ENCODE measurements at regions not wholly inside any gene's neighbourhood (a gene's known extent, or its start where the extent isn't known, plus 50 kb on each side); places are given as distances from the start of the nearest gene placed in this dataset.

- Histone ChIP-seq H3K79me2 (ENCODE audit: control insufficient read depth, insufficient read depth, low read length) (no peaks in the 10 kb centered on the region), H3K4me1 (ENCODE audit: control insufficient read depth, extremely low read depth, insufficient read depth, low read length) (peaks cover 8% of the 10 kb centered on the region), H4K20me1 (ENCODE audit: control insufficient read depth, extremely low read depth, insufficient read depth, low read length) (no peaks in the 10 kb centered on the region), H3K4me2 (ENCODE audit: control insufficient read depth, extremely low read depth, insufficient read depth, low read depth, low read length) (peak overlapping the region; percentile 30), H3K9me3 (ENCODE audit: control insufficient read depth, low read depth, low read length) (no peaks in the 10 kb centered on the region), H3K36me3 (ENCODE audit: control insufficient read depth in 2 of 2, extremely low read depth in 1 of 2, insufficient read depth in 2 of 2, low read length in 2 of 2) (no peaks in the 10 kb centered on the region), H3K4me3 (ENCODE audit: control insufficient read depth in 2 of 3, extremely low read depth in 1 of 3, insufficient read depth in 2 of 3, low read depth in 1 of 3, low read length in 3 of 3) (no peak overlapping the region), H3K27me3 (ENCODE audit: control insufficient read depth, extremely low read depth, insufficient read depth, low read length) (no peaks in the 10 kb centered on the region), H3K9ac (ENCODE audit: control insufficient read depth, extremely low read depth, insufficient read depth, low read length) (no peak overlapping the region), H3K9me1 (ENCODE audit: control insufficient read depth, extremely low read depth, insufficient read depth, low read length) (peaks cover 2% of the 10 kb centered on the region), H2AFZ (ENCODE audit: control insufficient read depth, low read length) (peak overlapping the region; percentile 42), H3K27ac (ENCODE audit: control insufficient read depth, insufficient read depth, low read length) (no peak overlapping the region)
- peak; percentile 32 for FAIRE-seq
- TF ChIP-seq CTCF (optimal IDR thresholded peaks at IDR 0.05 in 1 of 3, IDR thresholded peaks at IDR 0.05 in 1 of 3, conservative IDR thresholded peaks at IDR 0.05 in 1 of 3; ENCODE audit: extremely low read depth in 1 of 3, insufficient read depth in 2 of 3, low read length in 3 of 3) (no peak), EZH2 (IDR thresholded peaks at IDR 0.05; ENCODE audit: low read length) (no peak)
- peak; percentile 40 for DNase-seq (ENCODE audit: low read depth, low spot score)
- dilution Hi-C loops (cut with MboI; ENCODE audit: extremely low pct_ligation_motif_present, low sequenced_read_pairs): no loop called here
Measured at GRCh38 chr12:76153616-76154015, 69.1 kb upstream of the NAP1L1 start.

- Histone ChIP-seq H3K4me3 (ENCODE audit: control insufficient read depth in 2 of 3, extremely low read depth in 1 of 3, insufficient read depth in 2 of 3, low read depth in 1 of 3, low read length in 3 of 3) (no peak overlapping the region), H3K9ac (ENCODE audit: control insufficient read depth, extremely low read depth, insufficient read depth, low read length) (no peak overlapping the region), H3K4me1 (ENCODE audit: control insufficient read depth, extremely low read depth, insufficient read depth, low read length) (peaks cover 4% of the 10 kb centered on the region), H3K79me2 (ENCODE audit: control insufficient read depth, insufficient read depth, low read length) (no peaks in the 10 kb centered on the region), H2AFZ (ENCODE audit: control insufficient read depth, low read length) (no peak overlapping the region), H3K9me3 (ENCODE audit: control insufficient read depth, low read depth, low read length) (no peaks in the 10 kb centered on the region), H4K20me1 (ENCODE audit: control insufficient read depth, extremely low read depth, insufficient read depth, low read length) (no peaks in the 10 kb centered on the region), H3K36me3 (ENCODE audit: control insufficient read depth in 2 of 2, extremely low read depth in 1 of 2, insufficient read depth in 2 of 2, low read length in 2 of 2) (no peaks in the 10 kb centered on the region), H3K27ac (ENCODE audit: control insufficient read depth, insufficient read depth, low read length) (no peak overlapping the region), H3K27me3 (ENCODE audit: control insufficient read depth, extremely low read depth, insufficient read depth, low read length) (no peaks in the 10 kb centered on the region), H3K4me2 (ENCODE audit: control insufficient read depth, extremely low read depth, insufficient read depth, low read depth, low read length) (no peak overlapping the region), H3K9me1 (ENCODE audit: control insufficient read depth, extremely low read depth, insufficient read depth, low read length) (peaks cover 2% of the 10 kb centered on the region)
- no peak for FAIRE-seq
- DNase-seq (ENCODE audit: low read depth, low spot score): no peak
- dilution Hi-C loops (cut with MboI; ENCODE audit: extremely low pct_ligation_motif_present, low sequenced_read_pairs): no loop called here
- TF ChIP-seq EZH2 (IDR thresholded peaks at IDR 0.05; ENCODE audit: low read length) (no peak), CTCF (optimal IDR thresholded peaks at IDR 0.05 in 1 of 3, IDR thresholded peaks at IDR 0.05 in 1 of 3, conservative IDR thresholded peaks at IDR 0.05 in 1 of 3; ENCODE audit: extremely low read depth in 1 of 3, insufficient read depth in 2 of 3, low read length in 3 of 3) (no peak)
Measured at GRCh38 chr12:76152181-76152807, 67.8 kb upstream of the NAP1L1 start.
